ENCODE measurements at regions not wholly inside any gene's neighbourhood (a gene's known extent, or its start where the extent isn't known, plus 50 kb on each side); places are given as distances from the start of the nearest gene placed in this dataset.

DNA sequence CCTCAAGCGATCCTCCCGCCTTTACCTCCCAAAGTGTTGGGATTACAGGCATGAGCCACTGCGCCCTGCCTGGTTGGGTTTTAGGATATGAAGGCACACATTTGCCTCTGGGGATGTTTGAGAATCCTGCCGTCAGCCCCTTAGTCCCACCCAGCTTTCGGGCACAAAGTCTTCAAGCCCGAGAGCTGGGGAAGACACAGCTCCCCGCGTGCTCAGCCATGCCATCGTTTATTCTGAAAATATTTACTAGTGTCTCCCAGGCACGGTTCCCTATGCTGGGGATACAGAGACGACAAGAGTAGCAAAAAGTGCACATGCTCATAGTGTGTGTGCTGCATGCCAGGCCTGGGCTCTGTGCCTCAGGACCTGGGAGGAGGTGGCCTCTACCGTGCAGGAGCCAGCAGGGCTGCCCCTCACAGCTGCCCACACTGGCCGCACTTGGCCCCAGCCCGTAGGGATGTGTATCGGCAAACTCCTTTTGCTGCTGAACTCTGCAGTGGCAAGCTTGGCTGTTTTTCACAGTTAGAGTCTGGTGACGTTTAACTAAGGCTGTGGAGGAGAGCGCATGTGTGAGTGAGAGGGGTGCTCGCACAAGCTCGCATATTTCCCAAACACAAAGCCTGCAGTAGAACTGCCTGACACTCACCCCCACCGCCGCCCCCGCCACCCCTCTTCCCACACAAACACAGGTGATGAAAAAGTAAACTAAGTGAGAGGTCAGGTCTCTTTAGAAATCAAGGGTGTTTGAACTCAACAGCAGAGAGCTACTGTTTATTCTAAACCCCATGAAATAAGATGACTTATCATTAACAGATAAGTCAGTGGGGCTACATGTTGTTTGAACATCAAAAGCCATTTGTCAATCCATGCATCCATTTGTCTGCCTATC, 266.4 kb downstream of the MRTFB start:
- DNase-seq (ENCODE audit: low spot score), result no peak

- DNase-seq (ENCODE audit: low spot score), result no peak
Observed at GRCh38 chr16:14335297-14335696, 264.2 kb downstream of the MRTFB start.

GRCh38 chr16:14334366-14335080, 263.4 kb downstream of the MRTFB start:
- no peak for DNase-seq (ENCODE audit: low spot score)

DNA sequence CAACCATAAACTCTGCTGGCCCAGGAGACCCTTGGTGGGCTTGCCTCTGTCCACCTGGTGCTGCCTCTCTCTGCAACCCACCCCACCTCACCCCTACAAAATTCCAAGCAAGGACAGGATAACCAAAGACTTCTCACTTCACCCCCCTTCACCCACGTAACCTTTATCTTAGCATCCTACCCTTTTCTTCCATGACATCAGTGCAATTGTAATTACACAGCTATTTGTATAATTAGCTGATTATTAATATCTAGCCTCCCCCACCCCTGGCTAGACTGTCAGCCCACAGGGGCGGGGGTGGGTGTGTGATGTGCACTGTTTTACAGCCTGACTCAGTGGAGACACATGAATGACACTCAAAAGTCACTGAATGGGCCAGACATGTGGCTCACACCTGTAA, 262.2 kb downstream of the MRTFB start:
- DNase-seq (ENCODE audit: low spot score), result no peak

GRCh38 chr16:14331020-14331419, 259.9 kb downstream of the MRTFB start:
- DNase-seq (ENCODE audit: low spot score), result no peak

- DNase-seq (ENCODE audit: low spot score), result no peak
Observed at GRCh38 chr16:14329727-14330350, 258.7 kb downstream of the MRTFB start.

GRCh38 chr16:14325502-14326401, 254.6 kb downstream of the MRTFB start:
- no peak for DNase-seq (ENCODE audit: low spot score)

GRCh38 chr16:14324581-14324980, 253.5 kb downstream of the MRTFB start:
- no peak for DNase-seq (ENCODE audit: low spot score)

- DNase-seq (ENCODE audit: low spot score), result no peak
Observed at GRCh38 chr16:14322186-14322585, 251.1 kb downstream of the MRTFB start.

GRCh38 chr16:14321542-14321941, 250.4 kb downstream of the MRTFB start:
- no peak for DNase-seq (ENCODE audit: low spot score)

- DNase-seq (ENCODE audit: low spot score), result no peak
Observed at GRCh38 chr16:14320406-14320805, 249.3 kb downstream of the MRTFB start.

Data from SK-N-DZ (cell line).